T-helper 2 cell treated with Interferon-gamma antibody and Interleukin-4, amounts not matched to agents 100 ng/mL and 5 ng/mL, for 36 hours (primary cell): ENCODE measurements at regions not wholly inside any gene's neighbourhood (a gene's known extent, or its start where the extent isn't known, plus 50 kb on each side); places are given as distances from the start of the nearest gene placed in this dataset.

Experiments used
- intact Hi-C: fragments of 100-400 bp; cut with micrococcal nuclease; formaldehyde crosslinking; loops from one replicate; pipeline ENCODE4 v1.15.1; 2023

GRCh38 chr5:108649646-108650045, 98.1 kb upstream of the FER start:
- intact Hi-C loops: no loop called here

GRCh38 chr5:108649106-108649505, 98.6 kb upstream of the FER start:
- intact Hi-C loops: no loop called here

- intact Hi-C loops: loop anchor here (1.0 to 5.0 kb wide), 2 partner anchors 797 to 825 kb away; no protein-coding TSS in a partner anchor
Measured at GRCh38 chr5:108642170-108642906, 105.4 kb upstream of the FER start.

- intact Hi-C loops: loop anchor here (5.0 kb wide), 1 partner anchor 826 kb away; no protein-coding TSS in a partner anchor
Measured at GRCh38 chr5:108641596-108641995, 106.1 kb upstream of the FER start.

- intact Hi-C loops: no loop called here
Measured at GRCh38 chr5:108639366-108639765, 108.3 kb upstream of the FER start.

GRCh38 chr5:108638021-108638420, 109.7 kb upstream of the FER start:
- intact Hi-C loops: no loop called here

GRCh38 chr5:108637134-108637533, 110.6 kb upstream of the FER start:
- intact Hi-C loops: no loop called here

- intact Hi-C loops: no loop called here
Measured at GRCh38 chr5:108636135-108636853, 111.4 kb upstream of the FER start.

GRCh38 chr5:108634617-108635288, 112.9 kb upstream of the FER start:
- intact Hi-C loops: no loop called here

GRCh38 chr5:108634010-108634616, 113.6 kb upstream of the FER start:
- intact Hi-C loops: no loop called here

- intact Hi-C loops: no loop called here
Measured at GRCh38 chr5:108629779-108630528, 117.7 kb upstream of the FER start.

- intact Hi-C loops: no loop called here
Measured at GRCh38 chr5:108625654-108626053, 122.0 kb upstream of the FER start.

GRCh38 chr5:108623826-108624225, 123.9 kb upstream of the FER start:
- intact Hi-C loops: no loop called here

- intact Hi-C loops: no loop called here
Measured at GRCh38 chr5:108620516-108620915, 127.2 kb upstream of the FER start.

- intact Hi-C loops: no loop called here
Measured at GRCh38 chr5:108619815-108620214, 127.9 kb upstream of the FER start.

GRCh38 chr5:108617467-108618435, 129.9 kb upstream of the FER start:
- intact Hi-C loops: no loop called here

GRCh38 chr5:108615216-108615615, 132.5 kb upstream of the FER start:
- intact Hi-C loops: no loop called here

GRCh38 chr5:108607421-108607820, 140.3 kb upstream of the FER start:
- intact Hi-C loops: no loop called here

- intact Hi-C loops: no loop called here
Measured at GRCh38 chr5:108606185-108606584, 141.5 kb upstream of the FER start.

- intact Hi-C loops: no loop called here
Measured at GRCh38 chr5:108602830-108603229, 144.9 kb upstream of the FER start.
